Esophagus squamous epithelium (tissue), 5 donors: ENCODE measurements at regions not wholly inside any gene's neighbourhood (a gene's known extent, or its start where the extent isn't known, plus 50 kb on each side); places are given as distances from the start of the nearest gene placed in this dataset.

Experiments
- DNase-seq: peaks from one replicate; lab custom pipeline; 2025; lab: John Stamatoyannopoulos, UW
- H3K27ac ChIP-seq, 4 donors: fragments of 200-600 bp; sonication (generic); one replicate each; pipeline ENCODE4 v1.5.1; 2016 to 2019; ENCODE audit warnings: mild to moderate bottlenecking in 1 of 4
- H3K27me3 ChIP-seq, 4 donors: fragments of 200-600 bp; sonication (generic); 1 replicate in 3 of 4; 2 replicates in 1 of 4; pipeline versions ENCODE4 v1.5.1 to v1.6.0; 2017 to 2021; ENCODE audit warnings: antibody characterized with exemption in 1 of 4
- H3K36me3 ChIP-seq, 3 donors: fragments of 200-600 bp; sonication (generic); one replicate each; pipeline ENCODE4 v1.5.1; 2016 to 2019
- H3K4me1 ChIP-seq, 3 donors: fragments of 200-600 bp; sonication (generic); one replicate each; pipeline ENCODE4 v1.5.1; 2017 to 2019
- H3K4me3 ChIP-seq, 4 donors: fragments of 200-600 bp; sonication (generic); 1 replicate in 3 of 4; 2 replicates in 1 of 4; pipeline ENCODE4 v1.5.1; 2016 to 2019; ENCODE audit warnings: mild to moderate bottlenecking in 2 of 4, moderate library complexity in 1 of 4
- H3K9me3 ChIP-seq, 3 donors: fragments of 200-600 bp; sonication (generic); one replicate each; pipeline ENCODE4 v1.5.1; 2016 to 2019
- CTCF ChIP-seq, 6 experiments: fragments of 450-650 bp in 4 of 6; fragments of 200-600 bp in 2 of 6; sonication (generic) in 2 of 6; IDR thresholded peaks; one replicate each; pipeline ENCODE4 v1.5.1; 2016 to 2019; ENCODE audit warnings: antibody characterized with exemption in 6 of 6, mild to moderate bottlenecking in 4 of 6, moderate library complexity in 4 of 6
- POLR2A ChIP-seq, 4 donors: fragments of 450-650 bp; IDR thresholded peaks; one replicate each; pipeline ENCODE4 v1.6.1; 2017; ENCODE audit warnings: antibody characterized with exemption in 4 of 4, mild to moderate bottlenecking in 4 of 4, moderate library complexity in 3 of 4
- WGBS, 2 donors: methylation state at CpG; one replicate each; pipeline ENCODE4 v1.1.5; 2018; 5-methylcytosine and 5-hydroxymethylcytosine counted together
- intact Hi-C: fragments of 100-400 bp; cut with DNase I; formaldehyde crosslinking; loops from one replicate; pipeline ENCODE4 v1.15.0; 2022
- donor health status: DM: yes; HTN: yes; CAD: no.

- Histone ChIP-seq H3K4me1 (no peaks in the 10 kb centered on the region), H3K27me3 (no peaks in the 10 kb centered on the region), H3K36me3 (no peaks in the 10 kb centered on the region), H3K9me3 (no peaks in the 10 kb centered on the region), H3K4me3 (no peak overlapping the region), H3K27ac (no peak overlapping the region)
- TF ChIP-seq CTCF (IDR thresholded peaks at IDR 0.05) (no peak), POLR2A (IDR thresholded peaks at IDR 0.05) (no peak)
- WGBS, 2 donors: 76 to 88% methylated on average over 2 of the region's 2 CpGs
- no peak for DNase-seq
- intact Hi-C loops: no loop called here
Measured at GRCh38 chr21:25330266-25330665, 277.0 kb downstream of the MRPL39 start.

- WGBS, 2 donors: 26 to 30% methylated on average over 2 of the region's 2 CpGs
- intact Hi-C loops: no loop called here
- TF ChIP-seq POLR2A (IDR thresholded peaks at IDR 0.05): no peak
- no peak for TF ChIP-seq CTCF (IDR thresholded peaks at IDR 0.05)
- Histone ChIP-seq H3K27ac (no peak overlapping the region), H3K36me3 (no peaks in the 10 kb centered on the region), H3K4me3 (no peak overlapping the region), H3K27me3 (no peaks in the 10 kb centered on the region), H3K4me1 (no peaks in the 10 kb centered on the region), H3K9me3 (no peaks in the 10 kb centered on the region)
- DNase-seq: no peak
Measured at GRCh38 chr21:25329227-25329825, 278.0 kb downstream of the MRPL39 start.

GRCh38 chr21:25328736-25329135, 278.5 kb downstream of the MRPL39 start:
- WGBS, 2 donors: 0 to 16% methylated on average over 1 of the region's 1 CpG
- TF ChIP-seq POLR2A (IDR thresholded peaks at IDR 0.05) (no peak), CTCF (IDR thresholded peaks at IDR 0.05) (no peak)
- no peak for DNase-seq
- intact Hi-C loops: no loop called here
- Histone ChIP-seq H3K36me3 (no peaks in the 10 kb centered on the region), H3K4me1 (no peaks in the 10 kb centered on the region), H3K27me3 (no peaks in the 10 kb centered on the region), H3K4me3 (no peak overlapping the region), H3K27ac (no peak overlapping the region), H3K9me3 (no peaks in the 10 kb centered on the region)

GRCh38 chr21:25326181-25326580, 281.1 kb downstream of the MRPL39 start:
- TF ChIP-seq CTCF (IDR thresholded peaks at IDR 0.05) (no peak), POLR2A (IDR thresholded peaks at IDR 0.05) (no peak)
- Histone ChIP-seq H3K4me3 (no peak overlapping the region), H3K4me1 (no peaks in the 10 kb centered on the region), H3K27me3 (no peaks in the 10 kb centered on the region), H3K9me3 (no peaks in the 10 kb centered on the region), H3K27ac (no peak overlapping the region), H3K36me3 (no peaks in the 10 kb centered on the region)
- intact Hi-C loops: no loop called here
- DNase-seq: no peak
- WGBS, 2 donors: 70 to 89% methylated on average over 2 of the region's 2 CpGs

GRCh38 chr21:25324666-25325065, 282.6 kb downstream of the MRPL39 start:
- TF ChIP-seq CTCF (IDR thresholded peaks at IDR 0.05) (no peak), POLR2A (IDR thresholded peaks at IDR 0.05) (no peak)
- no peak overlapping the region for H3K27ac ChIP-seq
- H3K27me3 ChIP-seq: no peaks in the 10 kb centered on the region
- intact Hi-C loops: no loop called here
- no peak for DNase-seq
- WGBS, 2 donors: 80% methylated on average over 6 of the region's 6 CpGs
- no peaks in the 10 kb centered on the region for H3K36me3 ChIP-seq
- H3K4me3 ChIP-seq: no peak overlapping the region
- no peaks in the 10 kb centered on the region for H3K4me1 ChIP-seq
- no peaks in the 10 kb centered on the region for H3K9me3 ChIP-seq
